Spleen (tissue), 7 donors: ENCODE measurements at regions not wholly inside any gene's neighbourhood (a gene's known extent, or its start where the extent isn't known, plus 50 kb on each side); places are given as distances from the start of the nearest gene placed in this dataset.

Experiments used
- POLR2A ChIP-seq, 3 donors: fragments of 450-650 bp; IDR thresholded peaks; one replicate each; pipeline ENCODE4 v1.5.1; 2017; ENCODE audit warnings: antibody characterized with exemption in 3 of 3, mild to moderate bottlenecking in 1 of 3
- POLR2AphosphoS5 ChIP-seq, 3 donors: sonication (generic); formaldehyde crosslinking; IDR thresholded peaks; one replicate each; pipeline ENCODE4 v1.5.1; 2017; ENCODE audit warnings: antibody characterized with exemption in 3 of 3
- TF ChIP-seq, protein P1 (sequence below), 11 experiments: fragments of 200-600 bp in 7 of 11; fragments of 450-650 bp in 4 of 11; sonication (generic) in 4 of 11; IDR thresholded peaks in 8 of 11; conservative IDR thresholded peaks in 3 of 11; 1 replicate in 7 of 11; 2 replicates in 4 of 11; pipeline versions ENCODE4 v1.4.0 to v1.8.0; 2016 to 2021; ENCODE audit warnings: antibody characterized with exemption in 11 of 11, inconsistent platforms in 4 of 11, mild to moderate bottlenecking in 1 of 11
- donor health status: DM: no; HTN: no; CAD: no; lungs with moderate emphysema.
- donor health status: DM: no; HTN: no; CAD: no.
- donor health status: DM: no; HTN: no; CAD: no.

DNA sequence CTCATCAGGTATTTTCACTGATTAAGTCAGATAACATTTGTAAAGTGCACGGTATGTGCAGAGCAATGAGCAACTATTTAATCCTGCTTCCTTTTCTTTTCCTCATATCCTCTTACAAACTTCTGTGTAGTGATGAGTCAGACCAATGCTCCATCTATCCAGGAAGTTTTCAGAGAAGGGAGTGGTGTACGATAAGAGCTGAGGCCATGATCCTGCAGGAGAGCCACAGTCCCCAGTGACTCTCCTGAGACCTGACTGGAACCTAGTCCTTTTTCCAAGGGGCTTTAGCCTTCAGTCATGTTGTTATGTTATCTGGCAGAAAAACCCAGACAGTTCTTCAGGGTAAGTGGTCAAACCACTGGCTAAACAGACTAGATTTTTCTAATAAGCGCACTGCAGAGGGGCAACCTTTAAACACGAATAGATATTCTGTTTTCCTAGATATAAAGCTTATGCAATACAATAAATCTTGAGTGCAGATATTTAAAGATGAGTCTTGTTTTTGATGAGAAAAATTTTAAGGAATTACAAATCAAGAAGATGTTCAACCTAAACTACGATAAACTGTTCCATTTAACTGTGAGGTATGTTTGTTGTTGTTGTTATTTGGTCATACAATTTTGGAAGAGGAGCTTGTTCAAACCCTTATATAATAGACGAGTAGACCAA, 110.5 kb upstream of the RAP2B start:
- TF ChIP-seq POLR2A (IDR thresholded peaks at IDR 0.05) (no peak), POLR2AphosphoS5 (IDR thresholded peaks at IDR 0.05) (no peak)
- TF ChIP-seq, protein P1, sequence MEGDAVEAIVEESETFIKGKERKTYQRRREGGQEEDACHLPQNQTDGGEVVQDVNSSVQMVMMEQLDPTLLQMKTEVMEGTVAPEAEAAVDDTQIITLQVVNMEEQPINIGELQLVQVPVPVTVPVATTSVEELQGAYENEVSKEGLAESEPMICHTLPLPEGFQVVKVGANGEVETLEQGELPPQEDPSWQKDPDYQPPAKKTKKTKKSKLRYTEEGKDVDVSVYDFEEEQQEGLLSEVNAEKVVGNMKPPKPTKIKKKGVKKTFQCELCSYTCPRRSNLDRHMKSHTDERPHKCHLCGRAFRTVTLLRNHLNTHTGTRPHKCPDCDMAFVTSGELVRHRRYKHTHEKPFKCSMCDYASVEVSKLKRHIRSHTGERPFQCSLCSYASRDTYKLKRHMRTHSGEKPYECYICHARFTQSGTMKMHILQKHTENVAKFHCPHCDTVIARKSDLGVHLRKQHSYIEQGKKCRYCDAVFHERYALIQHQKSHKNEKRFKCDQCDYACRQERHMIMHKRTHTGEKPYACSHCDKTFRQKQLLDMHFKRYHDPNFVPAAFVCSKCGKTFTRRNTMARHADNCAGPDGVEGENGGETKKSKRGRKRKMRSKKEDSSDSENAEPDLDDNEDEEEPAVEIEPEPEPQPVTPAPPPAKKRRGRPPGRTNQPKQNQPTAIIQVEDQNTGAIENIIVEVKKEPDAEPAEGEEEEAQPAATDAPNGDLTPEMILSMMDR (IDR thresholded peaks at IDR 0.05 in 8 of 11, conservative IDR thresholded peaks at IDR 0.05 in 3 of 11) = no peak
